Activated CD4-positive, alpha-beta T cell treated with anti-CD3 and anti-CD28 coated beads, Interleukin-2, amount 50 U/mL, for 16 hours (primary cell): ENCODE measurements at regions not wholly inside any gene's neighbourhood (a gene's known extent, or its start where the extent isn't known, plus 50 kb on each side); places are given as distances from the start of the nearest gene placed in this dataset.
"Not testable (repeated sequence)": the region's sequence is repeated elsewhere in the genome, so short reads cannot be mapped to it uniquely, and the experiment has no call there.

Source experiments
- DNase-seq: peaks from one replicate; pipeline ENCODE4 v3.0.0-alpha.2; 2020

GRCh38 chr3:6242104-6242503, 618.8 kb upstream of the GRM7 start:
- no peak for DNase-seq

DNA sequence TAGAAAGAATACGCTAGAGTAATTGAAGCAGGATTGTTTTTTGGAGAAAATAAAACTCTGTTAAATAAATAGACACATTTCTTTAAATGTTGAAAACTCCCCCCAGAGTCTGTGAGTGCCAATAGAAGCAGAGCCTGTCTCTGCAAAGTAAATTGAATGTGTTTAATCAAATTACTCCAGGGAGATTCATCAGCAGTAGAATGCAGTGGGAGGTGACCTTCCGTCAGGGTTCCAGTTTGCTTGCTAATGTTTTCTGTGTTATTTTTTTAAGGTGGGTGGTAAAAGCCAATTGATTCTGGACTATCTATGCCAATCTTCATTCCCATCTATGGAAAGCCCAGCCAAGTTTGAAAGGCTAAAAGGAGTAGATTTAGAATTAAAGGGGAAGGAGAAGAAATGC, 612.4 kb upstream of the GRM7 start:
- no peak for DNase-seq

GRCh38 chr3:6249679-6250078, 611.2 kb upstream of the GRM7 start:
- DNase-seq = no peak

GRCh38 chr3:6250167-6250566, 610.7 kb upstream of the GRM7 start:
- no peak for DNase-seq

GRCh38 chr3:6251612-6252400, 609.1 kb upstream of the GRM7 start:
- DNase-seq = no peak

DNA sequence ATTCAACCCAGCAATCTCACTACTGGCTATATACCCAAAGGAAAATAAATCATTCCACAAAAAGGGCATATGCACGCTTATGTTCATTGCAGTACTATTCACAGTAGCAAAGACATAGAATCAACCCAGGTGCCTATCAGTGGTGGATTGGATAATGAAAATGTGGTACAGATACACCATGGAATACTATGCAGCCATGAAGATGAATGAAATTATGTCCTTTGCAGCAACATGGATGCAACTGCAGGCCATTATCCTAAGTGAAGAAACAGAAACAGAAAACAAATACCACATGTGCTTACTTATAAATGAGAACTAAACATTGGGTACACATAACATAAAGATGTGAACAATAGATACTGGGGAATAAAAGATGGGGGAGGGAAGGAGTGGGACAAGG, 606.4 kb upstream of the GRM7 start:
- no peak for DNase-seq

GRCh38 chr3:6255229-6255628, 605.7 kb upstream of the GRM7 start:
- DNase-seq = no peak

DNA sequence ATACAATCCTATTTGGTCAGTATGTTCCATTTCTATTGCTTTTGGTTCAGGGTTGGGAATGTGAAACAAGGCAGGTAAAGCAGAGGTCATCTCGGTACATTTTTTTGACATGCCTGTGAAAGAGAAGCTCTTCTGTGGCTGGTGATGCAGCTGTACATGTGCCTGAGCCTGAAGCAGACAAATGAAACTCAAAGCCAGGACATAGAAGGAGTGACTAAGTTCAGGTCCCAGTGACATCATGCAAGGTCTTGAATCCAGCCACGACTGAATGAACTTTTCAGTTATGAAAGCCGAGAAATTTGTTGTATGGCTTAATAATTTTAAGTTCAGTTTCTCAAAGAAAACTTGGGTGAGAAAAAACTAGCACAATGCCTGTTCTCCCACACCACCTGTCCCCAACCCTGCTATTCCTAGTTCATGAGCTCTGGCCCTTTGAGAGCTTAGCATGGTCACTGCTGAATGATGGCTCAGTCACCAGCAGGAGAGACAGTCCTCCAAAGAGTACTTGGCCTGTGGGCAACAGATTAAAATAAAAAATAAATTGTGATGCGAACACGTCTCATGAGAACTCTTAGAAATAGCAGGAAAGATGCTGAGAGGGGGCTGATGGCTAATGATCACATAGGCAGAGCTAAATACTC, 600.2 kb upstream of the GRM7 start:
- no peak for DNase-seq

DNA sequence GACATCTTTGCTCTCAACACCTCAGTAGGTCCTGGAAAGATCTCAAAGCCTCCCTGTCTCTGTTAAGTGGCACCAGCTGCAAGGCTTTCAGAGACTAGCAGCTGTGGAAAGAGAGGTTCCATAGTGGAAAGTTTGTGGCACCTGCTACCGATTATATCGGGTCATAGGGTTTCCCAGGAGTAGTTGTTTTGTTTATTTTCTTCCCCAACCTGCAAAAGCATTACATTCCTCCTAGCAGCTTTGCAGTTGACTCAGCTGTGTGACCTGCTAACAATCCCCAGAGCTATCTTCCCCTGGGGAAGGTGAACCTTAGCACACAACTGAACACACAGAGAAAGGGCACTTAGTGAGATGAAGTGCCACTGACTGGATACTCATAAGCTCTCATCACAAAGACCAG, 598.9 kb upstream of the GRM7 start:
- DNase-seq = no peak

- DNase-seq = no peak
Observed at GRCh38 chr3:6264036-6264435, 596.9 kb upstream of the GRM7 start.

DNA sequence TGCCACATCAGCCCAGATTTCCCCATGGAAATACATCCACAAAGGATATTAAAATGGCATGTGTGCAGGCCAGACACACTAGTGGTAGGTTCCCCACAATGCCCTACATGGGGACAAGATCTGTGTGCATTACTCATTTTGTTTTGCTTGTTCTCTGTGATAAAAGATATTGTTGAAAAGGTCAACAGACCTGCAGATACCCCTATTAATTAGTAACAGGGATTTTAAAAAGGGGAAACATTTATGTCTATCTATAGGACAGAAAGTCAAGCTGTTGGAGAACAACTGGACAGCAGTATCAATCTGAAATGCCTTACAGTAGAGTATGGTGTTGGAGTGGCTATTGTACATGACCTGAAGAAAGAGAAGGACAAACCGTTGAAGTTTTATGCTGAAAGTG, 596.0 kb upstream of the GRM7 start:
- DNase-seq = no peak

DNA sequence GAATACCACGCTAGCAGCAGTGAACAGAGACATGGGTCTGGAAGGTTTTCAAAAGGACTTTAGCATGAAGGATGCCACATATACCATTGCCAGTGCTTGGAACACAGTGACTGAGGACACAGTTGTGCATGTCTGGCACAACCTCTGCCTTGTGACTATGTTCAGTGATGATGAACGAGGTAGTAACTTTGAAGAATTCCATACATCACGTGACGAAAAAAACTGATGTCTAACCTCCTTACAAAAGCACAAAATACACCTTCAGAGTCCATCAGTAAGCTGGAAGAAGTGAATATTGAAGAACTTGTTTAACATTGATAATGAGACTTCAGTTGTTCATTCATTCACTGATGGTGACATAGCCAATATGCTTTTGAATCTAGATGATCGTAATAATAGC, 594.8 kb upstream of the GRM7 start:
- DNase-seq = no peak

DNA sequence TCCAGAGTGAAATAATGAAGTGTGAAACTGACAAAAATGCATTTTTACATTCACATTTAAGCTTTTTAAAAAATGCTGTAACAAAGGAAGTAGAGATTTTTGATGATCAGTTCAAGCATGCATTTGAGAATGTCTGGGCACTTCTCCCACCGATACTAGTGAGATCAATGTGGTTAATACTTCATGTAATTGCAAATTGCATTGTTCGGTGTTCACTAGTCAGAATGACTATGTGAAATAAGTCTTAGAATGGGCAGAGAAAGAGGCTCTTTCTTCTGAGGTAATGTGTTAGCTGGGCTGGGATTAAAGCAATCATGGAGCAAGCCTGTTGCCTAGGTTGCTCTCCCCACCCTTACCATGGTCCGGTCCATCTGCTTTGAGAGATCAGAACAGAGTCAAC, 587.0 kb upstream of the GRM7 start:
- no peak for DNase-seq

GRCh38 chr3:6281662-6282061, 579.3 kb upstream of the GRM7 start:
- no peak for DNase-seq

GRCh38 chr3:6282918-6283317, 578.0 kb upstream of the GRM7 start:
- no peak for DNase-seq

GRCh38 chr3:6287088-6287875, 573.6 kb upstream of the GRM7 start:
- no peak for DNase-seq

DNA sequence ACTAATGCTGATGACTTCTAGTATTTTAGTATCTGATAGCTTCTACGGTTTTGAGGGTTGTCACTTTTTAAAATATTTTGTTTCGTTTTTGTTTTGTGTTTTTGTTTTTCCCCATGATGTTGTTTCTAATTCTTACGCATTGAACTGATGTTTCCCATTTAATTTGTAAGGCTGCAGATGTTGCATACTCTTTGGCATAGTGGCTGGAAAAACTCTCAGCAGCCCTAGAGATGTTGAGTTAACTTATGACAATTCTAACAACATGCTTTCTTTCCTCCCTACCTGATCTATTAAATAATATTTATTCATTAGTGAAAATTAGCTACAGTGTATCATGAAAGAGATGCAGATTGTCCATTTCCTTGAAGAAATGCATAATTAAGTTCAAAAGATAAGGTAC, 559.3 kb upstream of the GRM7 start:
- no peak for DNase-seq

DNA sequence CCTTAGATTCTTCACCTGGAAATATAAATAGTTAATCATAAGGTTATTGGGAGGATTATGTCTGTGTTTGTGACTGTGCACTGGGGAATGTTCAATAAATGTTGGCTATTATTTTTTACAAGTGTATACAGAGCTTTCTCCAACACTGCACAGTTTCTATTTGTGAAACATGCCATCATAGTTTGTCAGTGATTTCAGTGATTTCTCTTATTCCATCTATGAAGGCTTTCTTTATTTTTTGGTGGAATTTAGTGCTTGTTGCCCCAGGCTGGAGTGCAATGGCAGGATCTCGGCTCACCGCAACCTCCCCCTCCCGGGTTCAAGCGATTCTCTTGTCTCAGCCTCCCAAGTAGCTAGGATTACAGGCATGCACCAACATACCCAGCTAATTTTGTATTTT, 545.0 kb upstream of the GRM7 start:
- no peak for DNase-seq

DNA sequence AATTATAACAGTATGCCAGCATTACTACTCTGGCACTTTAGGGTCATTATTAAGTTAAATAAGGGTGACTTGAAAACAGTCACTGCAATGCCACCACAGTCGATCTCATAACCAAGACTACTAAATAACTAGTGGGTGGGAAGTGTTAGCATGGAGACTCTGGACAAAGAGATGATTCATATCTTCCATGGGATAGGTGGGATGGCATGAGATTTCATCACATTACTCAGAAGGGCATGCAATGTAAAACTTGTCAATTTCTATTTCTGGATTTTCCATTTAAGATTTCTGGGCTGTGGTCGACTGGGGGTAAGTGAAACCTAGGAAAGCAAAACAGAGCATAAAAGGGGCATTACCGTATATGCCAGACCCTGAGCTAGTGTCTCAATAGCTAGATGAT, 538.9 kb upstream of the GRM7 start:
- DNase-seq = no peak

DNA sequence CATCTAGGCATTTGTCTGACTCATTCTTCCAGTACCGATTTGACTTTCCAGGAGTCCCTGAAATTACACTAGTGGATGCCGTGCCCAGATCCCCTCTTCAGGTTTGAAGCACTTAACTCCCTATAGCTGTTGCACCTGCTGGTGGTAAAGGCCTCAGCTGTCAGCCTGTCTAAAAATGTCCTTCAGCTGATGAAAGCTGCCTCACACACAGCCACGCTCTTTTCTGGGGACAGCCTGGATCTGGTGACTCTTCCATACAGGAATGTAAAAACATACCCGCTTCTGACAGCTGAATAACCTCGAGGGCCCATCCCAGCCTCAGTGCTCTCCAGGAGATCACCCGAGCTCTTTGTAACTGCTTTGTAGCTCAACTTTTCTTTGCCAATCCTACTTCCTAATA, 534.1 kb upstream of the GRM7 start:
- no peak for DNase-seq

DNA sequence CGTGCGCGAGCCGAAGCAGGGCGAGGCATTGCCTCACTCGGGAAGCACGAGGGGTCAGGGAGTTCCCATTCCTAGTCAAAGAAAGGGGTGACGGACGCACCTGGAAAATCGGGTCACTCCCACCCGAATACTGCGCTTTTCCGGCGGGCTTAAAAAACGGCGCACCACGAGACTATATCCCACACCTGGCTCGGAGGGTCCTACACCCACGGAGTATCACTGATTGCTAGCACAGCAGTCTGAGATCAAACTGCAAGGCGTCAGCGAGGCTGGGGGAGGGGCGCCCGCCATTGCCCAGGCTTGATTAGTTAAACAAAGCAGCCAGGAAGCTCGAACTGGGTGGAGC, 520.0 kb upstream of the GRM7 start:
- DNase-seq = not testable (repeated sequence)

DNA sequence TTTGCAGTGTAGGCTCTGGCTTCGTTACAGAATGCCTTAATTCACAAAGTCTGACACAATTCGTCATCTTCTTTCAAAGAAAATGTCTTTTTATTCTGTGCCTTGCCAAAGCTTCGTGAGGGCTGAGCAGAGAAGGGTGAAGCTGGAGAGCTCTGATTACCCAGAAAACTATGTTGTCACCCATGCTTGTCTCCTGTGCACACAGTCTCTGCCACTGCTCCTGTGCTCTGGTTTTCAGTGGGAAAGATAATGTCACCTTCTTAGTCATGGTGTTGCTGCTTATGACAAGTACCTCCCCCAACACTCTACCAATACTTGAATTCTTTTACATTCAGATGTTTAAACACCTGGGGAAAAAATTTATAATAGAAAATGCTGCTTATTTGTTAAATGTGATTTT, 509.2 kb upstream of the GRM7 start:
- DNase-seq = no peak

DNA sequence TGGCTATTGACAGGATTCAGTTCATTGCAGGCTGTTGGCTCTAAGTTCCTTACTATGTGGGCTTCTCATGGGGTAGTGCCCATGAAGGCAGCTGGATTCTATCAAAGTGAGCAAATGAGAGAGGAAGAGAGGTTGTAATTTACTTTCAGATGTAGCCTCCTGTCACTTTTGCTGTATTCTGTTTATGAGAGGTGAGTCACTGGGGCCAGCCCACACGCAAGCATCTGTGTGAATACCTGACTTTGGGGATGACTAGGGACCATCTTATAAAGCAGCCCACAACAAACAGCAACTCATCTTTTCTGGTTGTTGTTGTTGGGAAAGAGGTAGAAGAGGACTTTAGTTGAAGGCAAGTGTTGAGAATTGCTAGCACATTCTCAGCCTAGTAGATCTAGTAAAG, 506.3 kb upstream of the GRM7 start:
- DNase-seq = no peak

GRCh38 chr3:6362406-6362805, 498.5 kb upstream of the GRM7 start:
- DNase-seq = no peak
